ENCODE measurements at regions not wholly inside any gene's neighbourhood (a gene's known extent, or its start where the extent isn't known, plus 50 kb on each side); places are given as distances from the start of the nearest gene placed in this dataset.

DNA sequence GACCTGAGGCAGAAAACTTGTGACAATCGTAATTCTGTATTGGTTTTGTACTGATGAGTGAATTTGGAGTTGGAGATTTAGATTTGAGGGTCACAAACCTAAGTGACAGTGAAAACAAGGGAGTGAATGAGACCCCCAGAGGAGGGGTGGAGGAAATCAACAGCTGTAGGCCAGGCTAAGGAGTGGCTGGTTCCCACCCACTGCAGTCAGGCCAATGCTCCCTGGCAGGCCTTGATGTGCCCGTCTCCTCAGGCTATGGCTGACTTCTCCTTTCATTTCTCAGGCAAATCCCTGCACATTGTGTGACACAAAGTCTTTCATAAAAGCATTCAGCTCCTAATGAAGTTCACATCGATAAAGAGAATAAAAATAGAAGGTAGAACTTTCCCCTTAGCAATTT is 557.6 kb downstream of the CETN3 start:
- DNase-seq (ENCODE audit: low read depth in 1 of 2, low spot score in 1 of 2) = no peak
- no peaks in the 10 kb centered on the region for H3K27me3 ChIP-seq (ENCODE audit: insufficient read depth, poor library complexity, severe bottlenecking)
- H3K27ac ChIP-seq (replicated peaks) = no peak overlapping the region
- TF ChIP-seq, protein P1, sequence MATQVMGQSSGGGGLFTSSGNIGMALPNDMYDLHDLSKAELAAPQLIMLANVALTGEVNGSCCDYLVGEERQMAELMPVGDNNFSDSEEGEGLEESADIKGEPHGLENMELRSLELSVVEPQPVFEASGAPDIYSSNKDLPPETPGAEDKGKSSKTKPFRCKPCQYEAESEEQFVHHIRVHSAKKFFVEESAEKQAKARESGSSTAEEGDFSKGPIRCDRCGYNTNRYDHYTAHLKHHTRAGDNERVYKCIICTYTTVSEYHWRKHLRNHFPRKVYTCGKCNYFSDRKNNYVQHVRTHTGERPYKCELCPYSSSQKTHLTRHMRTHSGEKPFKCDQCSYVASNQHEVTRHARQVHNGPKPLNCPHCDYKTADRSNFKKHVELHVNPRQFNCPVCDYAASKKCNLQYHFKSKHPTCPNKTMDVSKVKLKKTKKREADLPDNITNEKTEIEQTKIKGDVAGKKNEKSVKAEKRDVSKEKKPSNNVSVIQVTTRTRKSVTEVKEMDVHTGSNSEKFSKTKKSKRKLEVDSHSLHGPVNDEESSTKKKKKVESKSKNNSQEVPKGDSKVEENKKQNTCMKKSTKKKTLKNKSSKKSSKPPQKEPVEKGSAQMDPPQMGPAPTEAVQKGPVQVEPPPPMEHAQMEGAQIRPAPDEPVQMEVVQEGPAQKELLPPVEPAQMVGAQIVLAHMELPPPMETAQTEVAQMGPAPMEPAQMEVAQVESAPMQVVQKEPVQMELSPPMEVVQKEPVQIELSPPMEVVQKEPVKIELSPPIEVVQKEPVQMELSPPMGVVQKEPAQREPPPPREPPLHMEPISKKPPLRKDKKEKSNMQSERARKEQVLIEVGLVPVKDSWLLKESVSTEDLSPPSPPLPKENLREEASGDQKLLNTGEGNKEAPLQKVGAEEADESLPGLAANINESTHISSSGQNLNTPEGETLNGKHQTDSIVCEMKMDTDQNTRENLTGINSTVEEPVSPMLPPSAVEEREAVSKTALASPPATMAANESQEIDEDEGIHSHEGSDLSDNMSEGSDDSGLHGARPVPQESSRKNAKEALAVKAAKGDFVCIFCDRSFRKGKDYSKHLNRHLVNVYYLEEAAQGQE (IDR thresholded peaks at IDR 0.05; ENCODE audit: insufficient replicate concordance, low read depth) = no peak
- TF ChIP-seq, protein P2, sequence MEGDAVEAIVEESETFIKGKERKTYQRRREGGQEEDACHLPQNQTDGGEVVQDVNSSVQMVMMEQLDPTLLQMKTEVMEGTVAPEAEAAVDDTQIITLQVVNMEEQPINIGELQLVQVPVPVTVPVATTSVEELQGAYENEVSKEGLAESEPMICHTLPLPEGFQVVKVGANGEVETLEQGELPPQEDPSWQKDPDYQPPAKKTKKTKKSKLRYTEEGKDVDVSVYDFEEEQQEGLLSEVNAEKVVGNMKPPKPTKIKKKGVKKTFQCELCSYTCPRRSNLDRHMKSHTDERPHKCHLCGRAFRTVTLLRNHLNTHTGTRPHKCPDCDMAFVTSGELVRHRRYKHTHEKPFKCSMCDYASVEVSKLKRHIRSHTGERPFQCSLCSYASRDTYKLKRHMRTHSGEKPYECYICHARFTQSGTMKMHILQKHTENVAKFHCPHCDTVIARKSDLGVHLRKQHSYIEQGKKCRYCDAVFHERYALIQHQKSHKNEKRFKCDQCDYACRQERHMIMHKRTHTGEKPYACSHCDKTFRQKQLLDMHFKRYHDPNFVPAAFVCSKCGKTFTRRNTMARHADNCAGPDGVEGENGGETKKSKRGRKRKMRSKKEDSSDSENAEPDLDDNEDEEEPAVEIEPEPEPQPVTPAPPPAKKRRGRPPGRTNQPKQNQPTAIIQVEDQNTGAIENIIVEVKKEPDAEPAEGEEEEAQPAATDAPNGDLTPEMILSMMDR (IDR thresholded peaks at IDR 0.05; ENCODE audit: insufficient read depth, low read length) = no peak
- TF ChIP-seq GABPA (IDR thresholded peaks at IDR 0.05; ENCODE audit: low read depth) (no peak), SPI1 (IDR thresholded peaks at IDR 0.05; ENCODE audit: borderline replicate concordance, low read depth) (no peak), POLR2AphosphoS5 (IDR thresholded peaks at IDR 0.05; ENCODE audit: low read depth) (no peak)
- H3K4me3 ChIP-seq (replicated peaks; ENCODE audit: insufficient read depth, low read length) = no peak overlapping the region

DNA sequence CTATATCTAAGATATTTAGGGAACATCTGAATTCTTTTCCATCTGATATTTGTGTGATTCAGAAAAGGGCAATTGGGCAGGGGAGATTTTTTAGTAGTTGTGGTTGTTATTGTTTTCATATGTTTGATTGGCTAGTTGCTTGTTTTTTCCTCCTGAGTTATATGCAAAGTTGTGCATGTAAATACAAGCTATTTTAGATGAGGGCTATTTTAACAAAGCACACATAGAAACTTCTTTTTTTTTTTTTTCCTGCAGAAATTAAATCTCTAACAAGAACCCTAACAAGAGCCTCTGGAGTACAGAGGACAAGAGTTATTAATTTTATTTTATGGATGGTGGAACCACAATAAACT is 559.1 kb downstream of the CETN3 start:
- H3K27ac ChIP-seq (replicated peaks) = no peak overlapping the region
- DNase-seq (ENCODE audit: low read depth in 1 of 2, low spot score in 1 of 2) = no peak

DNA sequence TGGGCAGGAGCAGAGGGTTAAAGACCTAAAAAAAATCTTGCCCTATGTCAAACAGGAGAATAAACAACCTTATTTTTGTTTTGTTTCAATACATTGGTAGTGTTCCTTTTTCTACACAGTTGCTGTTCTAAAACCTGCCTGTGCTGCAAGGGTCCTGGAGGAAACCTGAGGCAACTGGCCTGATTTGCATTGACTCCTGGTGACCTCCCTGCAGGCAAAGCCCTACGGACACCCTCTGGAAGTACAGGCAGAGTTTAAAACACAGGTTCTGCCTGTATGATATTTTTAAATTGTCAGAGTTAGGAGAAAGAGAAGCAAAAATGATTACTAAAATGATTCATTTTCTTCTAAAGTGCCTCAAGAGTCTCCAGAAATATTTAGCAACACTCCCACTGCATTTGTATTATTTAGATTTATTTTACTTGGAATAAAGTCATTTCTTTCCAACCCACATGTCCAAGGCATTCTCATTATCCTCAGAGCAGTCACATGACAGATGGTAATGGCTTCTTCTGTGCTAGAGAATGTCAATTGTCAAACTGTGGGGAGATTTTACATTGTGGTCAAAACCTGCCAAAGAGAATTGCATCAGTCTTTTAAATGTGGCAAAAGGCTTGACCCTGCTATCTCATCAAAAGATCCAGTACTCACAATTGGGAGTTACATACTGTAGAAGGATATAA is 559.6 kb downstream of the CETN3 start:
- TF ChIP-seq GABPA (IDR thresholded peaks at IDR 0.05; ENCODE audit: low read depth) (no peak), POLR2AphosphoS5 (IDR thresholded peaks at IDR 0.05; ENCODE audit: low read depth) (no peak)
- TF ChIP-seq, protein P1 (IDR thresholded peaks at IDR 0.05; ENCODE audit: insufficient replicate concordance, low read depth) = no peak
- TF ChIP-seq, protein P2 (IDR thresholded peaks at IDR 0.05; ENCODE audit: insufficient read depth, low read length) = no peak
- Histone ChIP-seq H3K27me3 (ENCODE audit: insufficient read depth, poor library complexity, severe bottlenecking) (no peaks in the 10 kb centered on the region), H3K4me3 (replicated peaks; ENCODE audit: insufficient read depth, low read length) (no peak overlapping the region), H3K27ac (replicated peaks) (no peak overlapping the region)
- no peak for DNase-seq (ENCODE audit: low read depth in 1 of 2, low spot score in 1 of 2)

More for the DNA sequence above, 559.1 kb downstream of the CETN3 start:
- H3K27me3 ChIP-seq (ENCODE audit: insufficient read depth, poor library complexity, severe bottlenecking) = no peaks in the 10 kb centered on the region
- no peak overlapping the region for H3K4me3 ChIP-seq (replicated peaks; ENCODE audit: insufficient read depth, low read length)
- no peak for TF ChIP-seq POLR2AphosphoS5 (IDR thresholded peaks at IDR 0.05; ENCODE audit: low read depth)
- TF ChIP-seq GABPA (IDR thresholded peaks at IDR 0.05; ENCODE audit: low read depth) = no peak
- TF ChIP-seq, protein P1 (IDR thresholded peaks at IDR 0.05; ENCODE audit: insufficient replicate concordance, low read depth) = no peak
